Activated CD4-positive, alpha-beta T cell treated with anti-CD3 and anti-CD28 coated beads, Interleukin-2, amount 50 U/mL, for 24 hours (primary cell): ENCODE measurements at regions not wholly inside any gene's neighbourhood (a gene's known extent, or its start where the extent isn't known, plus 50 kb on each side); places are given as distances from the start of the nearest gene placed in this dataset.

Source experiments
- DNase-seq, 2 donors: peaks; one replicate each; pipeline ENCODE4 v3.0.0-alpha.2; 2020; ENCODE audit warnings: low read depth in 1 of 2, low spot score in 1 of 2

DNA sequence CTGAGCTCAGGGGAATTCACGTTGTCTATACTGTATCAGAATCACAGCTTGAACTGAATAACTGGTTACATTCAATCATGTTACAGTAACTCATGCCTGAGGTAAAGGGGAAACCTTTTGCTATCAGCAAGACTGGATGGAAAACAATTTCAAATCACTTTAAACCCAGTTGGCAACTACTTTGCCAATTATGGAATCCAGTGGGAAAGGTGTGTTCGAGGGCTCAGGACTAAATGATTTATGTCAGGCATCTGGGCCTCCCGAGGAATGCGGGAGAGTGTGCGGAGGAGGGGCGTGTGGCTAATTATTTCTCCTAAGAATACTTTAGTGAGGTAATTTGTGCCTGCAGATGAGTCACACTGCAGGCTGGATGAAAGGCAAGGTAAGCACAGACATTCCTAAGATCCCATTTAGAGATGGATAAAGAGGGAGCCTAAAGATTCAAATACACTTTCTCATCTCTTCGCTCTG lies 100.1 kb downstream of the HRH4 start:
- DNase-seq: no peak

GRCh38 chr18:24561369-24561965 lies 101.0 kb downstream of the HRH4 start:
- no peak for DNase-seq

DNA sequence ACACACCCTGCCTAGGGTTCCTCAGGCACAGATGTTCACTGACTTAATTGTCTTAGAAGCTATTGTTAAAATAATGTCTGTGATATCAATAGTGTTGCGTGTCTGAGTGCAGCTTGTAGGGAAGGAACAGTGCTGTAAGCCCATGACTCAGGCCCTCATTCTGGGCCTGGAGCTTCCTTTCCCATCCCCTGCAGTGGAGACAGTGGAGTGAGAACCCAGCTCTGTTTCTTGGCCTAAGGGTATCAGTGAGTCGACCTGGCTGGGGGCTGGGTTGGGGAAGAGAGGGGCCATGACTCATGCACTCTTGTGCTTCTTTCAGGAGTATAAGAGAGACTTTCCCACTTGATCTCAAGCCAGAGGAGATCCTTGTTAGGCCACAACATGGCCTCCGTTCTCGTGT lies 106.8 kb downstream of the HRH4 start:
- DNase-seq: no peak

- no peak for DNase-seq
Measured at GRCh38 chr18:24570716-24571115, 110.3 kb downstream of the HRH4 start.

DNA sequence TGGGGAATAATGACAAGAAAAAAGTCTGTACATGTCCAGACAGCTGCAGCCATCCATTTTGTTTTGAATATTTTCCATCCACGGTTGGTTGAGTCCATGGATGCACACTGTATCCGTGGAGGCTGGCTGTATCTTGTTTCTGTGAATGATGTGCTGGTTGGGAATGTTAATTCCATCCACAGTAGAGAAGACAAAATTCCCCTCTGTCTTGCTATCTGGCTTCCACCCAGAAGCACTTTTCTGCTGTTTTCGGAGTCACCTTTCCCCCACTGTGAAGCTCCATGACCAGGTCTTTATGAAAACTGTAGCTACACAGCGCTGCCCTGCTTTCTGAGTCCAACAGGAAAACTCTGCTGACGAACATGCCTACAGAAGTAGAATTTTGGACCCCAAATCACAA lies 122.3 kb downstream of the HRH4 start:
- DNase-seq: no peak

DNA sequence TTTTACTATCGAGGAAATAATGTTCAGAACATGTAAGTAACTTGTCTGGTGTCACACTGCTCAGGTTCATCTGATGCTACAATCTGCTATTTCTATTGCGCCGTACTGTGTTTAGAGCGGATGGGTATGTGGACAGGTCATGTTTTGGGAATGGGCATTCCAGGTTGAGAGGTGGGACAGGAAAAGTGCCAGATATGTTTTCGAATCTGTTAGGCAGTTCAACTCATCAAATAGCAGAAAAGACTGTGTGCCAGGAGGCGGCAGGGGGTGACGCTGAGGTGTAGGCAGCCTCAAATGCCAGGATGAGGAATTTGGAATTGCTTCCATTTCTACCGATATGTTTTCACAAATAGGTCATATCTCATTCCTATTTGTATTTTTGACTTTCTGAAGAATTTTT lies 123.8 kb downstream of the HRH4 start:
- DNase-seq: no peak

DNA sequence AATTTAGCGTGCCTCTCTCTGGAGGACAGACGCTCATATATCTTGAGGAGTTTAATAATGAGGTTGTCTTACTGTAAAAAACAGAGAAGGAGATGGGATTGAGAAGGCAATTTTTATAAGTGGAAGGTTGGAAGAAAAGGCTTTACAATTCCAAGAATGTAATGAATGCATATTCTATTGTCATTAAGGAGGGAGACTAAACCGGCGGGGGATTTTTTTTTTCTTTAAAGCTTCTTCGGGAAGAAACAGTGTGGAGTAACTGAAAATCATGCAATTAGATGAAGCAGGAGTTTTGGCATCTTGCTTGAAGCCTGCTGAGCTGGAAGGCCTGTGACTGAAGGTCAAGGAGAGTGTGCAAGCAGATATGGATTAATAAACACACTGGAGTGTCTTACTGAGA lies 124.4 kb downstream of the HRH4 start:
- no peak for DNase-seq

DNA sequence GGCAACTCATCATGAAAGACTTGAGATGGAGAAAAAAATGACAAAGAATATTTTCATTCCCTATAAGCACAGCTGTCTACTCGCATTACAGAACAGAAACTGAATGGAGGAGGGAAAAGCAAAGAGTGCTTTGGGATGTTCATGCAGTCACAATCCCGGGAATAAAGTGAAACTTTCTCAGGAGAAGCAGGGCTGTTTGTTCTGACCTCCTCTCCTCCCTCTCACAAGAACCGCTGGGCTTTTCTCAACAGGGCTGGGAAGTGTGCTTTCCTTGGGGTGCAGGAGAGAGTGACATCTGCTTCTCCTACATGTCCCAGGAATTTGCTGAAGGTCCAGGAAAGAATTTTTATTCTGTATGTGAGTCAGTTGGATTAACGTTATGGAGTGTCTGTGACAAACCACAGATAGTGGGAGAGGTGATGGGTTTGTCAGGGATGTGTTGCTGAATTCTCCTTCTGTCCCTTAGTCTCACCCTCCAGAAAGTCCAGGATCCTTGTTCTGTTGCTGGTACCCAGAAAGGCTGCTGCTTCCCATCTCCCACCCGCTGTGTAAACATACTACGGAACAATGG lies 125.6 kb downstream of the HRH4 start:
- no peak for DNase-seq

DNA sequence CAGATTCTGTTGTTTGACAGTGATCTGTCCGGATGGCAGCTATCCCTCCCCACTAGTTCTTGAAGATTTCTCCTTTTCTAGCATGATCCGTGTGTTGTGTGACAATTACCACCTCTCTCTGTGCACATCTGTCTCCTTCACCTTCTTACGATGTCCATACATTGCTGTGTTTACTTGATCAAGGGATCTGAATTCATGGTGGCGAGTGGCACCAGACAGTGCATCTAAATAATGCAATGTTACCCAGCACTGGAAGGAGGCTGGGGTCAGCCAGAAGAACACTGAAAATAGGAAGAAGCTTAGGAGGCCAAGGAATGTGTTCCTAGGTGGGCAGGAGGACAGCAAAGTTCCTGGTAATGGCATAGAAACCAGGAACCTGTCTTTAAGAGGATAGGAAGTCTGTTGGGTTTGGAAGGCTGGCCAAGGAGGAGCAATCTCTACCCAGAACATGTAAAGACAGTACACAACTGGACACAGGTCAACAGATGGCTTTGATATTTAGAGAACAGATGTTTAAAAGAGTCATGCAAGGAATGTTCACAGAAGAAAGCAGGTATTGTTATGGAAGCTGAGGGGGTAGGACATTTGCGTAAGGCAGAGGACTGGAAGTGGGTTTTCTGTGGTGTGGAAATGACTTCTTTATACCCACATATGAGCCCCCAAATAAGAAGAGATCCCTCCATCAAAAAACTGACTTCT lies 126.4 kb downstream of the HRH4 start:
- no peak for DNase-seq

GRCh38 chr18:24588440-24588839 lies 128.0 kb downstream of the HRH4 start:
- no peak for DNase-seq

DNA sequence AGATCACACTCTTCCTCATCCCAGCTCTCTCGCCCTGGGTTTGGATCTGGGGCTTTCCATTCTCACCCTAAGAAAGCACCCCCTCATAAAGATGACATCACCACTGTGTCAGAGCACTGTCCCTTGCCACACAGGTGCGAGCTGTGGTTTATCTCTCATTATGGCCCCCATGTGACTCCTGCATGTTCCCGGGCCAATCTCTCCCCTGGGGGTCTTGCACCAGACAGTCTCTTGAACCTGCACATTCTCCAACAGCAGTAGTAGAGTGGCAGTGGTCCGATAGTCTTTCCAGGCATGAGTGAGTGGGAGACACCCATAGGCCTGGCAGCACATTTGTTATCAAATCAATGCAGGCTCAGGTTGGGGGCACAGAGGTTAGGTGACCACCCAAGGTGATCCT lies 130.5 kb downstream of the HRH4 start:
- DNase-seq: no peak

DNA sequence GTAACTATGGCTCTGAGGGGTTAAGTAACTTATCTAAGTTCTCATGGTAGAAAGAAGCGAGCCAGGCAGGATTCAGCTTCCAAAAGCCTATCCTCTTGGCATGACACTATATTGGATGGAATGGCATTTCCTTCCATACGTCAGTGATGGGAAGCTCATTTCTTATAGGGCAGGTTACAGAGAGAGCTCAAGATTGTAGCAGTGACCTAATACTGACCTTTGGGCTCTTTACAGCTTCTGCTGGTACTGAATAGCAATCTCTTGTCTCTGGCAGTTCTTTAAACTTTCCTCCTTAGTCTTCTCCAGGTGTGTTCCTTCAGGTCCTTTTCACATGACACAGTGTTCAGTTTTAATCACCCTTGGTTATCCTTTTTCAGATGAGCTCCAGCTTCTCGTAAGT lies 133.0 kb downstream of the HRH4 start:
- no peak for DNase-seq

DNA sequence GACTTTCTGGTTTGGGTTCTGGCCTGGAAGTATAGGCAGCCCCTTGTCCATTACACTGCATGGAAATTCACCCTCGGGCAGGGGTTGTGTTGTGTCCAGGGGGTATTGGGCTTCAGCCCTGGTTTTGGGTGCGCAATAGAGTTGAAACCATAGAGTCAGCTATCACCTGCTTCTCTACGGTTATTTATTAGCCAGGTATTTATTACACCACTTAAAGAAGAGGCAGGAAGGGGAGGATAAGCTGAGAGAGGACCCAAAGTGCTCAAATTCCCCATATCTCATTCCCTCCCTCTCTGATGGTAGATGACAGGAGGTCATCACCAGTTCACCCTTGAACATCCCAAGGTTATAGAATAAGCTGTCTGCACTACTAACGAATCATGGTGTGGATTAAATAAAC lies 133.4 kb downstream of the HRH4 start:
- no peak for DNase-seq

DNA sequence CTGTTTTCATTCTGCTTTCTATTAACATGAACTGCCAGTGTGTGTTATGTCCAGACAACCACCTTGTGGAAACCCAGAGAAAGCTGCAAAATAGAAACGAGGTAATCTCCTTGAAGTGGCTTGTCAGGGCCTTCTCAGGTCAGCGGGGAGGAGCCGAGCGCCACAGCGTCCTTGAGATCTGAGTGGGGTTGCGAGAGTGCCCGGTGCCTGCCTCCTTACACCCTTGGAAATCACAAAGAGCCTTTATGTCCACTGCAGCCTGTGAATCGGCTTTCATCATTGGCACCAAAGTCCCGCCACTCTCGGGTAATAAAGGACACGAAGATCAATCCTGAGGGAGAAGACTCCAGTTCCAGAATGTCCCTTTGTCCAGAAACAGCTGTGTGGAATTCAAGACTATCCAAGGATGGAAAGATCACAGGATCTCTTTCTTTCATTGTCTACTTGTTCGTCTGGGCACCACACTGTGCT lies 135.2 kb downstream of the HRH4 start:
- no peak for DNase-seq

GRCh38 chr18:24600076-24600654 lies 139.7 kb downstream of the HRH4 start:
- no peak for DNase-seq

- DNase-seq: no peak
Measured at GRCh38 chr18:24601585-24601984, 141.1 kb downstream of the HRH4 start.

- DNase-seq: no peak
Measured at GRCh38 chr18:24602201-24602600, 141.8 kb downstream of the HRH4 start.

GRCh38 chr18:24603151-24603550 lies 142.7 kb downstream of the HRH4 start:
- no peak for DNase-seq

DNA sequence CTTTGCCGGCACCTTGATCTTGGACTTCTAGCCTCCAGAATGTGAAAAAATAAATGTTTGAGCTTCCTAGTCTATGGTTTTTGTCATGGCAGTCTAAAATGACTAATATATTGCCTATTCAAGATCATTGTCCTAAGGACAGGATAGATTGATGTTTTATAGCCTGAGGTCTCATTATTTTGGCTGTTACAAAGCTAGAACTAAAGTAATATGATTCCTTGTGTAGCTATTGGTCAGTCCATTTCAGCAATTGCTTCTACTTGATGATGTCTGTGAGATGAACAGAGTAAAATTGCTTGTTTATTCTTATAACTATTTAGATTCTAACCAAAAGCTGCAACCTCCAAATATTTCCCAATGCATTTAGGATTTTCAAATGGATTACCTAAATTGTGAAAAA lies 145.0 kb downstream of the HRH4 start:
- DNase-seq: no peak

DNA sequence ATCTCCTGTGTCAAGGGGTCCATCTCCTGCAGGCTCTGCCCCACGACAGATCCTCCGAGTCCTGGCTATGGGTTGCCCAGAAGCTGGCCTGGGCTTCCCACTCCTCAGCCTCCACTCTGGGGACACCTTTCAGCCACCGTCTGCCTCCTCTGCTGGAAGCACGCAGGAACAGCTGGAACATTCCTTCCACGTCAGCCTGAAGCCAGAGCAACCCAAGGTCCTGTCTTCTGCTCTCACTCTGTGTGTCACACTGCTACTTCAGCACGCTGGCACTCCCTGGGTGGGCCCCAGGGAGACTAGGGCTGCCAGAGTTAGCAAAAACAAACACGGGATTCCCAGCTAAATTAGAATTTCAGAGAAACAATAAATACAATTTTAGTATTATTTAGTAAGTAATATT lies 148.8 kb downstream of the HRH4 start:
- DNase-seq: no peak

DNA sequence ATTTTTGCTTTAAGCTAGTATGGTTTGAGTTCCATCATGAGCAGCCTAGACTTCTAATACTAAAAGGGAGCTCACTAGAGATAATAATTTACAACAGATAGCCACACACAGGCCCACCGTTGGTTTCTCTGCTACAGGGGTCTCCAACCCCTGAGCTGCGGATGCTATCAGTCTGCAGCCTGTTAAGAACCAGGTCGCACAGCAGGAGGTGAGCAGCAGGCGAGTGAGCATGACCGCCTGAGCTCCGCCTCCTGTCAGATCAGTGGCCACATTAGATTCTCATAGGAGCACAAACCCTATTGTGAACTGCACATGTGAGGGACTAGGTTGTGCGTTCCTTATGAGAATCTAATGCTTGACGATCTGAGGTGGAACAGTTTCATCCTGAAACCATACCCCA lies 150.6 kb downstream of the HRH4 start:
- no peak for DNase-seq

DNA sequence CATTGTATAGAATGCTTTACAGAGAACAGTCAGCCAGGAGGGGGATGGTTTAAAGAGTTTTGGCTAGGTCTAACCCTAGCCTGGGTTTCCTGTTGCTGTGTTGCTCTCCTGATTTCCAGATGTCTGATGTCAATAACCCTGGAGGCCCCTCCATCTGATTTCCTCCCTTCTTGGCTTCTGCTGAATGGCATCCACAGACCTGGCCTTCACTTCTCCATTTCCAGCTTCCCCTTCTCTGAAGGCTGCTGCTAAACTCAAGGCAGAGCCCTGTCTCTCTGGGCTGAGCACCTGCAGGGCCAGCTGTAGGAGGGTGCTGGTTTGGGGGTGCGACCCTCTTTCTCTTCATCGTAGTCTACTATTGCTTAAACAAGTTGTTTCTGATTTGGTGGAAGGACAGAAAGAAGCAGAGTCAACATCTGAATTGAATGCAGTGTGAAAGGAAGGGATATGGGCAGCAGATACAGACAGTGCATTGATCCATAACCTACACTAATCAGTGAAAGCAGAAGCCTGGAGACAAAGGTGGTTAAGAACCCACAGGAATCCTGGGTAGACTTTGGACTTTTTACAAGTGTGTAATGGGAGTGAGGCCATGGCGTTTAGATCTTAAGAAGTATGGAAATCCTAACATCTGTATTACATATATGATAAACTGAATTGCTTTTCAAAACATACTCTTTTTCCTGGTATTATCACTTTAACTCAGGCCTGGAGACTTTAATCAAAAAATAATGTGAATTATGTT lies 153.6 kb downstream of the HRH4 start:
- DNase-seq: no peak
